ENCODE measurements at regions not wholly inside any gene's neighbourhood (a gene's known extent, or its start where the extent isn't known, plus 50 kb on each side); places are given as distances from the start of the nearest gene placed in this dataset.

DNA sequence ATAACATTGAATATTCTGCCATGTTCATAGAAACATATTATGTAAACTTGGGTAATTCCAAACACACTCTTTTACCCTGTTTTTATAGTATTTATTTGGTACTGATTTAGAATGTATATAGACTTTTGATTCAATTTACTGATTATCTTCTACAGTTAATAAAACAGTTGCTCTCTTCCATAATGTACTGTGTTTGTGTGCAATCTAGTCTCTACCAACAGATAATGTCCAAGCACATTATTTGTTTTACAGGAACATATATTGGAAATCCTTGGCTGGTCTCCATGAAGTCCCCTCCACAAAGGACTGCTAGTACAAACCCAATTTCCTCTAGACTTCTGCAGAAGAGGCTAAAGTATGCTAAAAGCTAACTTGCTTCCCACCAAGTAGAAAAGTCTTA is 386.6 kb downstream of the RND3 start:
- TF ChIP-seq POLR2A (IDR thresholded peaks at IDR 0.05): no peak
- TF ChIP-seq, protein P1, sequence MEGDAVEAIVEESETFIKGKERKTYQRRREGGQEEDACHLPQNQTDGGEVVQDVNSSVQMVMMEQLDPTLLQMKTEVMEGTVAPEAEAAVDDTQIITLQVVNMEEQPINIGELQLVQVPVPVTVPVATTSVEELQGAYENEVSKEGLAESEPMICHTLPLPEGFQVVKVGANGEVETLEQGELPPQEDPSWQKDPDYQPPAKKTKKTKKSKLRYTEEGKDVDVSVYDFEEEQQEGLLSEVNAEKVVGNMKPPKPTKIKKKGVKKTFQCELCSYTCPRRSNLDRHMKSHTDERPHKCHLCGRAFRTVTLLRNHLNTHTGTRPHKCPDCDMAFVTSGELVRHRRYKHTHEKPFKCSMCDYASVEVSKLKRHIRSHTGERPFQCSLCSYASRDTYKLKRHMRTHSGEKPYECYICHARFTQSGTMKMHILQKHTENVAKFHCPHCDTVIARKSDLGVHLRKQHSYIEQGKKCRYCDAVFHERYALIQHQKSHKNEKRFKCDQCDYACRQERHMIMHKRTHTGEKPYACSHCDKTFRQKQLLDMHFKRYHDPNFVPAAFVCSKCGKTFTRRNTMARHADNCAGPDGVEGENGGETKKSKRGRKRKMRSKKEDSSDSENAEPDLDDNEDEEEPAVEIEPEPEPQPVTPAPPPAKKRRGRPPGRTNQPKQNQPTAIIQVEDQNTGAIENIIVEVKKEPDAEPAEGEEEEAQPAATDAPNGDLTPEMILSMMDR (IDR thresholded peaks at IDR 0.05): no peak
